ENCODE measurements at regions not wholly inside any gene's neighbourhood (a gene's known extent, or its start where the extent isn't known, plus 50 kb on each side); places are given as distances from the start of the nearest gene placed in this dataset.
"Not testable (repeated sequence)": the region's sequence is repeated elsewhere in the genome, so short reads cannot be mapped to it uniquely, and the experiment has no call there.

GRCh38 chr20:26309720-26310119, 613.1 kb upstream of the ZNF337 start:
- not testable (repeated sequence) for TF ChIP-seq CTCF, POLR2A, POLR2AphosphoS5, EP300 (IDR thresholded peaks at IDR 0.05)

Data from stomach (tissue), 4 donors.